GM19324 (cell line): ENCODE measurements at regions not wholly inside any gene's neighbourhood (a gene's known extent, or its start where the extent isn't known, plus 50 kb on each side); places are given as distances from the start of the nearest gene placed in this dataset.
"Not testable (repeated sequence)": the region's sequence is repeated elsewhere in the genome, so short reads cannot be mapped to it uniquely, and the experiment has no call there.

ENCODE experiments used
- ATAC-seq: cut with Tn5 transposase; IDR thresholded peaks from one replicate; pipeline ENCODE4 v1.9.1; 2021; ENCODE audit warnings: mild to moderate bottlenecking, moderate library complexity; ENCODE audit not compliant: unreplicated experiment, low FRiP score

DNA sequence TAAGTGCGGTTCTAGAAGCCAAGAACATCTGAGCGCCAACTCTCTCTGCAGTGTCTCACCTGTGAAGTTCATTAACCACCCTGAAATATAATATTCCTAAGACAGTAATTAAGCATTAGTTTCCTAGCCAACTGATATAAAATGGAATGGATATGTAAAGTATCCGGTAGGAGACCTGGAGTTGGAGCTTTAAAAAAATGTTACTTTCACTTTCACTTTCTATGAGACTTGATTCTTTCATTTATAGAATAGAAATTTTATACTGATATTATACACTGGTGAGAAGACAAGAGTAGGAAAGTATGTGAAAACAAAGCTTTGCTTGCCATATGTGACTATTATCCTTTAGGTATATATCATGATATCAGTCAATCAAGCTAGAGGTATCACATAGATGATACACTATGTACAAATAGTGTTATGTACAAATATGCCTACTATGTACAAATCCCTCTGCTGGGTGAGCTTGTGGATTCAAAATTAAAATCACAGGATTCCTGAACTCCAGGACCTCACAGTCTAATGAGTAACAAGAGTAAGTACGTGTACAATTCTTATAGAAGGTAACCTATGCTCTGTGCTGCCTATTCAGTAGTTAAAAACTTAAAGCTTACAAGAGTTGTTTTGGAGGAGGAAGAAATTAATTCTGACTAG lies 934.2 kb downstream of the TTLL7 start:
- ATAC-seq = no peak

DNA sequence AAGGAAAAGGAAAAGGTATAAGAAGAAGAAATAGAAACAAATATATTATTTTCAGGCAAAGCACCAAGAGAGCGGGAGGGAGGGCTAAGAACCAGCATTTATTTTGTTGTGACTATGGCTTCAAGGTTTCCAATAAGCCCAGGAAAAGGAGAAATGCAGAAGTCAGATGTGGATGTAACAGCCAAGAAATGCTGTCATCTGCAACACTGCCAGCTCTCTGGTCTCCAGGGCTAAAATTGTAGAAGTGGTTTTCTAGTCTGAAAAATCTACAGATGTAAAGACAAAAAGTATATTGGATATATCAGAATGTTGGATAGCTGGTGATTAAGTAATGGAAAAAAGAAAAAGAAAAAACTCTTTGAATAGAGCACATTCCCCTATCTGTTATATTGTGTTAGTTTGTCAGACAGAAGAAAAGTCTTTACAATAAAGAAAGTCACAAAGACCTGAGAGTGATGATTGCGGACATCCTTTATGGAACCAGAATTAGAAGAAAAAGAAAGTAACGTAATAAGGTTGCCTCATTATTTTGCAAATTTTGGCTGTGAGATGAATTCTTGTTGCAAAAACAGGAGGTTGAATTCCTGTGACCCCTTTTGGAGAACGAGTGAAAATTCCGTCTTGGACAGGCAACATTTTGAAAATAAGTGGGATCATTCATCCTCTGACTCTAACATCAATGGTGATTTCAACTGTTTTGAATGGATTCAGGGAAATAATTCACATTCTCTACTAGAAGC lies 938.1 kb downstream of the TTLL7 start:
- ATAC-seq = no peak

DNA sequence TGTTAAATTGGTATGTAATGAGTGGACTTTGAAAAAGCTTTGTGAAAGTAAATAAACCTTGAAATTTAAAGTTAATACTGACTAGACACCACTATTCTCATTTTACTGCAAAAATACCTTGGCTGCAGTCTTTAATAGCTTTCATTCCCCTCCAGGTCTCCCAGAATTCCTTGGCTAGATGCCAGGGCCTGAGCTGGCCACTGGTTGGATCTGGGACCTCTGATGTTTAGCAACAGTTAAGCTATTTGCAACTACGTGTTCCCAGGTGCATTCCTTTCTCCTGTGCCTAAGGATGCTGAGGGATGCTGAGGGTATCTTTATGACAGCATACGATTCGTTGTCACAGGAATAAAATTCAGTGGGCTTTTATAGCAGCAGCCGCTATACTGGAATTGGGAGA lies 938.7 kb downstream of the TTLL7 start:
- no peak for ATAC-seq

DNA sequence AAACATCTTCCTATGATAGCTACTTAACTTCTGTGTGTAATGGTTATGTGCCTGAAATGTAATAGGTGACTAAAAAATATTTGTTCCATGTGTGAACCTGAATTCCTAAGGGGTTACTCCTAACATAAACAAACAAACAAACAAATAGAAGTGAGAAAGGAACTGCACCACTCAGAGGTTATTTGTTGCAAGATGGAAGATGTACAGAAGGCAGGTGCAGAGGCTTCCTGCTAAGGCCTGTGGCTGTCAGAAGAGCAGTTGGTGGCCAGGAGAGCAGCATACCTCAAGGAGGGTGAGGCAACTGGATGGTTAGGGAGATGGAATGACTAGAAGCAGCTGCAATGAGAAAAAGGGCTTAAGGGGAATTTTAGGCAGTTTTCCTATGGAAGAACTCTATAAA lies 940.6 kb downstream of the TTLL7 start:
- no peak for ATAC-seq

DNA sequence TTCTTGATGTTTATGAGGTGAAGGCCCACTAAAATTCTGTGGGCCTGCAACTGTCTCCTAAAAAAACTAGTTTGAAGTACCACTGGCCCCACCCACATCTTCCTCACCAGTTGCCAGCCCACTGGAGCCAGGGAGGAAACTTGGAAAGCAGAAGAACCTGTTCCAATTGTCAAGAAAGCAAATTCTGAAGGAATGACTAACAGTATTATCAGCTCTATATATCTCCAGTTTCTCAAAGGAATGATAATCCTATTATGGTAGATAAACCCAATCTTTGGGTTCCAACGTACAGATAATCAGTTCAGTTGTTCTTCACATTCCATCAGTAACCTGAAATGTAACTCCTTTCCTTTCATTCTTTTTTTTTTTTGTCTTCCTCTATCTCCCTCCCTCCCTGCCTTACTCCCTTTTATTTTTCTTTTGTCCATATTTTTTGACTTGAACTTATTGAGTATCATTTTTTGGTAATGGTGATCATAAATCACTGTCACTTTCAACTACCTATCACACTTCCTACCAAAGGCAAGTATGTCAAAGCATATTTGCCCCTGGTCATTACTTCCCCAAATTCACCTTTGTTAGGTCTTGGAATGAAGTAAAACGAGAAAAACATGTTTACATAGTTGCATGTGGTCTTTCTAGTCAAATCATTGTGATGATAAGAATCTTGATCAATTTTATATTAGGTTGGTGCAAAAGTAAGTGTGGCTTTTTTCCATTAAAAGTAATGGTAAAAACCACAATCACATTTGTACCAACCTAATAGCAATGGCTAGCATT lies 943.4 kb downstream of the TTLL7 start:
- no peak for ATAC-seq

DNA sequence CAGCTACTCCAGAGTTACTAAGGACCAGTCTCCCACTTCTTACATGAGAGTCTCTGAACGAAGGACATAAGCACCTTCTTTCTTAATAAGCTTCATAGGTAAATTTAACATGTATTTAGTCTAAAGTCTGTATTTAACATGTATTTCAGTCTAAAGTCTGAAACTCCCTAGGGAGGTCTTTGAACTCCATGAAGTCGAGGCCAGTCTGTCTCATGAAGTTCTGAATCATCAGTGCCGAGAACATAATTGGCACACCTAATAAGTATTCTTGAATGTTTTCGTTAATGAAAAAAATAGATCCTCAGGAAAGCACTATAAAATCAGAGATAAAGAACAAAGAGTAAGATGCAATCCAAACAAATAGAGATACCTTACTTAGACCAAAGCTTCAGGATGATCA lies 945.5 kb downstream of the TTLL7 start:
- no peak for ATAC-seq

DNA sequence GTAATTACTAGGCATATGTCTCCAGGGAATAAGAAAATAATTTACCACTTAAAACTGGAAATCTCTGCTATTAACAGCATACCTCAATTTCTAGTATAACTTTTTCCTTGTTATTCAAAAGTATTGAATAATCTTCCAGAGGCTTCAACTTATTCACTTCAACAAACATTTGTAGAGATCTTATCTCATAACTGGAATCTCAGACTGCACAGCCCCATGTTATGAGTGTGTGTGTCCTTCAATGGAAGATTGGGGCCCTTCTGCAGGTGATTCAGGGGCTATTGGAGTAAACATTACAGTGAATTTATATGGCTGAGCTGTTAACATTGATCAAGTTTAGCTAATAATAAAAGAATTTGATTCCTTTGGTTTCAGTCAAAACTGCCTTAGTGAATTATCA lies 946.1 kb downstream of the TTLL7 start:
- ATAC-seq = no peak

DNA sequence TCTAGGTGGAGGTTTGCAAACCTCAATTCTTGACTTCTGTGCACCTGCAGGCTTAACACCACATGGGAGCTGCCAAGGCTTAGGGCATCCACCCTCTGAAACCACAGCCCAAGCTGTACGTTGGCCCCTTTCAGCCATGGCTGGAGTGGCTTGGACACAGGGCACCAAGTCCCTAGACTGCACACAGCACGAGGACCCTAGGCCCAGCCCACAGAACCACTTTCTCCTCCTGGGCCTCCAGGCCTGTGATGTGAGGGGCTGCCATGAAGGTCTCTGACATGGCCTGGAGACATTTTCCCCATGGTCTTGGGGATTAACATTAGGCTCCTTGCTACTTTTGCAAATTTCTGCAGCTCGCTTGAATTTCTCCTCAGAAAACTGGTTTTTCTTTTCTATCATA lies 947.9 kb downstream of the TTLL7 start:
- ATAC-seq = not testable (repeated sequence)

DNA sequence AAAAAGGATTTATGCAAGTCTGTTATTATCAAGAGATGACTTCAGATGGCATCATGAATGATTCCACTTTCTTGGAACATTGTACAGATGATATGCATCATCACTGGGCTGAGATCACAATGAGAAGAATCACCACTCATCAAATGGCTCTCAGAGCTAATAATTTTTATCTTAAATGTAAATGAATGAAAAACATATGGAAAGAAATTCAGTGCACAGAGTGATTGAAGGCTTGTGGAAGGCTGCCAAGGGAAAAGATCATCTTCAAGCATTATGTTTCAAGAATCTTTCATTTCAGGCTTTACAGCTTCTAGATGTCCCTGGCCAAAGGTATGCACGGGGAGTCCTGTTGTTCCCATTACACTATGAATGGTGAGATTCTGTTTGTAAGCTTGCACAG lies 955.7 kb downstream of the TTLL7 start:
- no peak for ATAC-seq

DNA sequence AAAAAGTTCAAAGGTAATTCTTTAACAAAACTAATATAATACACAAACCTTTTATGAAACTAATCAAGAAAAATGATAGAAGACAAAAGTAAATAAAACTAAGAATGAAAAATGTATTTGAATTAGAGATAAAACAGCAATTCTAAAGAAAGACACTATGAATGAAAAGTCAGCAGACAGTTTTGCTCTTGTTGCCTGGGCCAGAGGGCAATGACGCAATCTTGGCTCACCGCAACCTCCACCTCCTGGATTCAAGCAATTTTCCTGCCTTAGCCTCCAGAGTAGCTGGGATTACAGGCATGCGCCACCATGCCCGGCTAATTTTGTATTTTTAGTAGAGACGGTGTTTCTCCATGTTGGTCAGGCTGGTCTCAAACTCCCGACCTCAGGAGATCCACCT lies 959.8 kb downstream of the TTLL7 start:
- ATAC-seq = not testable (repeated sequence)

DNA sequence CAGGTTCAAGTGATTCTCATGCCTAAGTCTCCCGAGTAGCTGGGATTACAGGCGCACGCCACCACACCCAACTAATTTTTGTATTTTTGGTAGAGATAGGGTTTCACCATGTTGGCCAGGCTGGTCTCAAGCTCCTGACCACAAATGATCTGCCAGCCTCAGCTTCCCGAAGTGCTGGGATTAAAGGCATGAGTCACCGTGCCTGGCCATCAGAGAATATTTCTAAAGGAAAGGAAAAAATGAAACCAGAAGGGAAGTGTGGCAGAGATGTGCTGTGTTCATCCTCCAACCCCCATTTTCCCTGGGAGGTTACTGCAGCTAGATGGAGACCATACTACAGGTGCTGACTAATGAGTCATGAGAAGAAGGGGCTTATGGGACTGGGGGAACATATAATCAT lies 964.1 kb downstream of the TTLL7 start:
- no peak for ATAC-seq

DNA sequence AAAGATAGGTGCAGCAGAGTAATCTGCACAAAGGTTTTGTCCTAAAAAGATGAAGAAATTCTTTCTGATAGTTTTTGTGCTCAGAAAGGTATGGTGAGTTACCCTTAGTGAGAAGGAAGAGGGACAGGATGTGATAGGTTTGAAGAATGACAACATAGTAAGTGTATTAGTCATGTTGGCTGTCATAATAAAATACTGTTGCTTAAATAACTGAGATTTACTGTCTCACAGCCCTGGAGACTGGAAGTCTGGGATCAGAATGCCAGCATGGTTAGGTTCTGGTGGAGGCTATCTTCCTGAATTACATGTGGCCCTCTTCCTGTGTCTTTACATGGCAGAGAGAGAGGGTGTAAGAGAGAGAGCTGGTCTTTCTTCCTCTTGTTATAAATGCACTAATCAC lies 965.2 kb downstream of the TTLL7 start:
- ATAC-seq = no peak

DNA sequence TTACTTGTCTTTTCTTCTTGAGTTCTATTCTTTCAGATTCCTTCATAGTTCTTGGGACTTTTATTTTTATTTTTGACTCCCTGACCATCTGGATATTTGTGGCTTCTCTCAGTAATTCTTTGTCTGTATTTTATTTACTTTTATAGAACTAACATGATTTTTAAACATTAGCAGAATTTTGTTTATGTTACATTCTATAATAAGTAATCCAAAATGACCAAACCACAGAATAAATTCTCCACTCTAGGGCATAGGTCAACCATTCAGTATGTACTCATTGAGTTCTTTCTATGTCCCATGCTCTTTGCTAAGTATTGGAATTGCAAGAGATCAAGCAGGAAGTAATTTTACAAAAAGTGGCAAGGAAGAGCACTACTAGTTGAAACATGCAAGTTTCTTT lies 969.0 kb downstream of the TTLL7 start:
- ATAC-seq = no peak

DNA sequence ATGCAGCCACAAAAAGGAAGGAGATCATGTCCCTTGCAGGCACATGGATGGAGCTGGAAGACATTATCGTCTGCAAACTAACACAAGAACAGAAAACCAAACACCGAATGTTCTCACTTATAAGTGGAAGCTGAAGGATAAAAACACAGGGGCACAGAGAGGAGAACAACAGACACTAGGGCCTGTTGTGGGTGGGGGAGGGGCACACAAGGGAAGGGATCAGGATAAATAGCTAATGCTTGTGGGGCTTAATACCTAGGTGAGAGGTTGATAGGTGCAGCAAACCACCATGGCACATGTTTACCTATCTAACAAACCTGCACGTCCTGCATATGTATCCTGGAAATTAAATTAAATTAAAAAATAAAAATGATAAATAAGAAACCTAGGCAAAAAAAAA lies 969.9 kb downstream of the TTLL7 start:
- ATAC-seq = no peak

DNA sequence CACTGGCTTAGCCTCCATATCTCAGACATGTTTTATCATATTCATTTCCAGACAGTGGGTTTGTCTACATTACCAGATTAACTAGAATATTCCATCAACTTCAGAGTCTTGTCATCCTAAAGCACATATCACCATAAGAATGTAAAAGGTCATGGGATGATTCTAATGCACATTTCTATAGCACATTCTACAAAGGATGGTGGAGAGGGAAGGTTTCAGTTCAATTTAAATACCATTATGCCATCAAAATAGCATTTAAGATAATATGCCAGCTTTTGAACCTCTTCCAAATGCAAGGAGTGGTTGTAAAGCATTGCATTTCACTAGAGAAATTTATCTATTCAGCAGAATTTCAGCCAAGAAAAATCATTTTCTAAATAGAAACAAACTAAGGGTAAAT lies 970.5 kb downstream of the TTLL7 start:
- ATAC-seq = no peak

DNA sequence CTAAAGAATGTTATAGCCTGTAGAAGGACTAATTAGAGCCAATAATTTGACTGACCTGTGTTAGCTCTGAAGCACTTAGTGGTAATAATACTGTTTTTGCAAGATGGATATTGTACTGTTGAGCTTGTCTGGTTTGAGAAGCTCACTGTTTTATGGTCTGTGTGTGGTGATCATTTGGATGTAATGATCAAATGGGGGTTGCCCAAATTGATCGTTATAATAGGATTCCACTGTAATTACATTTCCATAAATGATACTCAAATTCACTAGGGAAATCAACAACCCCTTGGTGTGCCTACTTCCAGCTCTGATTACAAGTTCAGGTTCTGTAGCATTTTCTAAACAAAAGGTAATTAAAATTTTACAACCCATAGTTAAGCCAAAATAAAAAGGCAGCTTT lies 971.4 kb downstream of the TTLL7 start:
- no peak for ATAC-seq

DNA sequence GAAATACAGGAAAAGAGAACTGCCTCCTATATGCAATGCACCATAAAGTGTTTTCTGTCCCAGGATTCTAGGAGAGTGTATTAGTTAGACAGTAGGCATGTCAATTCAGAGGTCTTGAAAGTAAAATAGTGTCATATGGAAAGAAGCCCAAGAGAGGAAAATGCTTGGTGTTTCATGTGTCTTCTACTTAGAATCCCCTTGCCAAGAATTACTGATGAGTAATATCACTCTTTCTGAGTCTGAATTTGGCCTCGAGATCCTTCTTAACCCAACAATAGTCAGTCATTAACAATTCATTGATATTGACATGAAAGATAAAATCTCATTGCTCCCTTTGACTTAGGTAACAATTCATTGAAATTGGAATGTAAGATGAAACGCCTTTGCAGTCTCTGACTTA lies 972.2 kb downstream of the TTLL7 start:
- ATAC-seq = no peak

DNA sequence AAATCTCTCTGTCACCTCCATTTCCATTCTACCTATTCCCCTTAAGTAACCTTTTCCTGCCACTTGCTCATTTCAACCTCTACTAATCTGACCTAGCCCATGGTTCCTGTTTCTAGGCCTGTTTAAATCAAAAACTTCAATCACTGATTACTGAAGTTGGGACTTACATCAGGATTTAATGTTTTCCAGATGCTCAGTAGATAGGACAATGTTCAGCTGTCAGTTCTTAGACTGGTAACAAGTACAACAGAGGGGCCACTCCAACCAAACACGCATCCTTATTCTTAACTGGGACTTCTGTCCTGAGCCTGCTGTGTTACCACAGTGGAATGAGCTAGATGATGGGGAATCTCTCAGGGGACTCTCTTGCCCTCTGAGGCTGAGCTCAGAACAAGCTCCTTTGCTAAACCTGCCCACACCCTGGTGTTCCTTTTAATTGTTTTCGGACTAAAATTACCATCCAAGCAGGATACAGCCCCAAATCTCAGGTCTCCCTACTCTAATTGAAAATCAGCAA lies 974.6 kb downstream of the TTLL7 start:
- ATAC-seq = no peak

DNA sequence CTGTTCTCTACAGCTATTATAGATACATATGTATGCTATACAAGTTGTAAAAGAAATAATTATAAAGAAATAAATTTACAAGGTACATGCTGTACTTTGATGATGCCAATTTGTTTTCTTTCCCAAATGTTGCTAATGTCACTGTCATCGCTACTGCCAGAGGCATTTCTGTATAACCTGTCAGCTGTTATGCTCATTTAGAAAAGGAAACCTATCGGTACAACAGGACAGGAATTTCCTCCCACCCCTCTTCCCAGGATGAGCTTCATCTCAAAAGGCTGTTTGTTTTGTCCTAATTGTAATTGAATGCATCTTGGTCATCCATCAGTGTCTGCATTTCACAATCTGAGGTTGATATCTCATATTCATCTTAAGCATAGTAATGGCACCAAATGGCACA lies 975.7 kb downstream of the TTLL7 start:
- no peak for ATAC-seq

DNA sequence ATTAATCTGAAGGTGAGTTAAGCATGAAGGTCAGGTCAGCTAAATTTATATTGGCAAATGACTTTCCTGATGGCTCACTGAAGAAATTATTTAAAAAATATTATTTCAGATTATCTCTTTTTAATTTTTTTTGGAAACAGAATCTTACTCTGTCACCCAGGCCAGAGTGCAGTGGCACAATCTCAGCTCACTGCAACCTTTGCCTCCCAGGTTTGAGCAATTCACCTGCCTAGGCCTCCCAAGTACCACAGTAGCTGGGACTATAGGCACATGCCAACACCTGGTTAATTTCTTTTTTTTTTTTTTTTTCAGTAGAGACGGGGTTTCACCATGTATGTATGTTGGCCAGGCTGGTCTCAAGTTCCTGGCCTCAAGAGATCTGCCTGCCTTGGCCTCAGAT lies 976.7 kb downstream of the TTLL7 start:
- ATAC-seq = no peak

DNA sequence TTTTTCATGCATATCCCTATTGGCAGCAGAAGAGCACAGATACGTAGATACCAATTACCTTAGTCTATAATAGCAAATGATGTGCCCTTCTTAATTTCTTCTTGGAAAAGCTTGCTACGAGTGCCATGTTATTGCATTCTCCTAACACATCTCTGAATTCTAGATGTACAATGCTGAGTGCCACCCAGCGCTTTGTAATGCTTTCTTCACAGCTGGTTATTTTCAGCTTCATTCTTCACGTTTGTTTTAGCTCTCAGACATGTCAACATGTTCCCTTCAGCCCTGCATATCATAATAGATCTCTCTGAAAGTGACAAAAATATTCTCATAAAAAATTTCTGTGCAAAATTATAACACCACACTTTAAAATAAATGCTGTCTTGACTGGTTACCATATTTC lies 981.2 kb downstream of the TTLL7 start:
- ATAC-seq = no peak
